ENCODE measurements at regions not wholly inside any gene's neighbourhood (a gene's known extent, or its start where the extent isn't known, plus 50 kb on each side); places are given as distances from the start of the nearest gene placed in this dataset.

GRCh38 chr14:105939810-105940508, 413.6 kb downstream of the TMEM121 start:
- TF ChIP-seq, protein P1, sequence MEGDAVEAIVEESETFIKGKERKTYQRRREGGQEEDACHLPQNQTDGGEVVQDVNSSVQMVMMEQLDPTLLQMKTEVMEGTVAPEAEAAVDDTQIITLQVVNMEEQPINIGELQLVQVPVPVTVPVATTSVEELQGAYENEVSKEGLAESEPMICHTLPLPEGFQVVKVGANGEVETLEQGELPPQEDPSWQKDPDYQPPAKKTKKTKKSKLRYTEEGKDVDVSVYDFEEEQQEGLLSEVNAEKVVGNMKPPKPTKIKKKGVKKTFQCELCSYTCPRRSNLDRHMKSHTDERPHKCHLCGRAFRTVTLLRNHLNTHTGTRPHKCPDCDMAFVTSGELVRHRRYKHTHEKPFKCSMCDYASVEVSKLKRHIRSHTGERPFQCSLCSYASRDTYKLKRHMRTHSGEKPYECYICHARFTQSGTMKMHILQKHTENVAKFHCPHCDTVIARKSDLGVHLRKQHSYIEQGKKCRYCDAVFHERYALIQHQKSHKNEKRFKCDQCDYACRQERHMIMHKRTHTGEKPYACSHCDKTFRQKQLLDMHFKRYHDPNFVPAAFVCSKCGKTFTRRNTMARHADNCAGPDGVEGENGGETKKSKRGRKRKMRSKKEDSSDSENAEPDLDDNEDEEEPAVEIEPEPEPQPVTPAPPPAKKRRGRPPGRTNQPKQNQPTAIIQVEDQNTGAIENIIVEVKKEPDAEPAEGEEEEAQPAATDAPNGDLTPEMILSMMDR (conservative IDR thresholded peaks at IDR 0.05; ENCODE audit: low read depth, low read length), result no peak
- no peak for TF ChIP-seq EZH2 (IDR thresholded peaks at IDR 0.05; ENCODE audit: borderline replicate concordance, low read depth, low read length, poor library complexity, severe bottlenecking)
